SK-N-SH (cell line): ENCODE measurements at regions not wholly inside any gene's neighbourhood (a gene's known extent, or its start where the extent isn't known, plus 50 kb on each side); places are given as distances from the start of the nearest gene placed in this dataset.

Source experiments
- CHD2 ChIP-seq: fragments of 150-350 bp; IDR thresholded peaks from 2 replicates; pipeline ENCODE4 v1.6.1; 2018; ENCODE audit warnings: low read length; ENCODE audit not compliant: partially characterized antibody
- EP300 ChIP-seq, 2 experiments: IDR thresholded peaks; 2 replicates each; pipeline versions ENCODE4 v1.4.0 to v1.6.1; 2012; ENCODE audit warnings: borderline replicate concordance in 1 of 2, low read depth in 1 of 2, low read length in 1 of 2
- EZH2phosphoT487 ChIP-seq: fragments of 200-600 bp; sonication (generic); IDR thresholded peaks from 2 replicates; pipeline ENCODE4 v1.6.1; 2017; ENCODE audit warnings: low read depth, mixed run types, mild to moderate bottlenecking, antibody characterized with exemption, moderate library complexity, borderline replicate concordance
- TAF1 ChIP-seq: IDR thresholded peaks from 2 replicates; pipeline ENCODE4 v1.6.1; 2012; ENCODE audit warnings: low read depth, mild to moderate bottlenecking, low read length, moderate library complexity, borderline replicate concordance
- TF ChIP-seq, protein P1 (sequence below): fragments of 200-600 bp; sonication (generic); IDR thresholded peaks from 2 replicates; pipeline ENCODE4 v1.6.1; 2017; ENCODE audit warnings: antibody characterized with exemption, mild to moderate bottlenecking, moderate library complexity

DNA sequence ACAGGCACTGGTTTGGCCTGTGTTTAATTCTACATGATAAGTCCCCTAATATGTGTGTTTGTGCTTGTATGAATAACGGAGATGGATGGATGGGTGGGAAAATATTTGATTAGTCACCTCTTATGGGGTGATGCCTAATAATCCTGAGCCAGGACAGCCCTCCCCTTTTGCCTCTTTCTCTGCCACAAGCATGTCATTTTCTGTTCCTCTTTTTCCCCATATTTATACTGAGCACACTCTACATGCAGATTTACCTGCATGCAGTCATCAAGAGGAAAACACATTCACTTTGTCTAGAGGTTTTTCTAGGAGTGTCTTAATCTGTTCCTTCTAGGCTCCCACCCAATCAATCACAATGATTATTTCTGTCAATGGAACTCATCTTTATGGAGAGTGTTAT is 111.6 kb upstream of the TBX20 start:
- no peak for TF ChIP-seq TAF1
- TF ChIP-seq EP300 (IDR thresholded peaks at IDR 0.05; ENCODE audit: borderline replicate concordance in 1 of 2, low read depth in 1 of 2, low read length in 1 of 2), result no peak
- no peak for TF ChIP-seq CHD2
- TF ChIP-seq EZH2phosphoT487, result no peak
- TF ChIP-seq, protein P1, sequence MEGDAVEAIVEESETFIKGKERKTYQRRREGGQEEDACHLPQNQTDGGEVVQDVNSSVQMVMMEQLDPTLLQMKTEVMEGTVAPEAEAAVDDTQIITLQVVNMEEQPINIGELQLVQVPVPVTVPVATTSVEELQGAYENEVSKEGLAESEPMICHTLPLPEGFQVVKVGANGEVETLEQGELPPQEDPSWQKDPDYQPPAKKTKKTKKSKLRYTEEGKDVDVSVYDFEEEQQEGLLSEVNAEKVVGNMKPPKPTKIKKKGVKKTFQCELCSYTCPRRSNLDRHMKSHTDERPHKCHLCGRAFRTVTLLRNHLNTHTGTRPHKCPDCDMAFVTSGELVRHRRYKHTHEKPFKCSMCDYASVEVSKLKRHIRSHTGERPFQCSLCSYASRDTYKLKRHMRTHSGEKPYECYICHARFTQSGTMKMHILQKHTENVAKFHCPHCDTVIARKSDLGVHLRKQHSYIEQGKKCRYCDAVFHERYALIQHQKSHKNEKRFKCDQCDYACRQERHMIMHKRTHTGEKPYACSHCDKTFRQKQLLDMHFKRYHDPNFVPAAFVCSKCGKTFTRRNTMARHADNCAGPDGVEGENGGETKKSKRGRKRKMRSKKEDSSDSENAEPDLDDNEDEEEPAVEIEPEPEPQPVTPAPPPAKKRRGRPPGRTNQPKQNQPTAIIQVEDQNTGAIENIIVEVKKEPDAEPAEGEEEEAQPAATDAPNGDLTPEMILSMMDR, result no peak
